A549 (cell line): ENCODE measurements at regions not wholly inside any gene's neighbourhood (a gene's known extent, or its start where the extent isn't known, plus 50 kb on each side); places are given as distances from the start of the nearest gene placed in this dataset.

Experiments
- ATAC-seq, 2 experiments: fragments of 200-7000 bp in 1 of 2; fragments of >200 bp in 1 of 2; cut with Nextera tagmentation in 1 of 2; cut with Tn5 transposase in 1 of 2; 3 replicates each; pipeline versions ENCODE4 v1.8.0 to v1.9.1; 2018 to 2020; ENCODE audit warnings: mild to moderate bottlenecking in 1 of 2, moderate library complexity in 1 of 2
- CTCF ChIA-PET: fragments of 300-600 bp; sonication (Branson Sonifier 250); formaldehyde crosslinking; extraction: SDS; loops from one replicate; lab custom pipeline; 2021; ENCODE audit warnings: antibody characterized with exemption, inconsistent platforms; lab: Yijun Ruan, JAX
- POLR2A ChIA-PET: fragments of 350-600 bp; formaldehyde crosslinking; extraction: SDS; loops from one replicate; lab custom pipeline; 2021; ENCODE audit warnings: antibody characterized with exemption, inconsistent platforms; lab: Yijun Ruan, JAX
- DNase-seq, 2 experiments: peaks; one replicate each; pipeline versions ENCODE4 v3.0.0 to v3.0.0-alpha.2; 2011 to 2016; ENCODE audit warnings: low read depth in 1 of 2, low spot score in 1 of 2
- FAIRE-seq: peaks from 2 replicates; lab custom pipeline; 2011; peaks lifted over from hg19 to GRCh38; lab: Jason Lieb, UNC
- H3K27ac ChIP-seq, 2 experiments: fragments of >200 bp; sonication (Bioruptor Twin); formaldehyde crosslinking; 3 replicates each; pipeline ENCODE4 v1.5.1; 2016 to 2017
- H3K4me1 ChIP-seq: fragments of >200 bp; sonication (Bioruptor Twin); formaldehyde crosslinking; 3 replicates; pipeline ENCODE4 v1.6.1; 2016
- H3K4me2 ChIP-seq: fragments of >200 bp; sonication (Bioruptor Twin); formaldehyde crosslinking; 3 replicates; pipeline ENCODE4 v1.6.1; 2016
- H3K4me3 ChIP-seq: fragments of >200 bp; sonication (Bioruptor Twin); formaldehyde crosslinking; 3 replicates; pipeline ENCODE4 v1.5.1; 2016
- H3K9me3 ChIP-seq: fragments of >200 bp; sonication (Bioruptor Twin); formaldehyde crosslinking; 3 replicates; pipeline ENCODE4 v1.6.1; 2016
- CEBPB ChIP-seq, 2 experiments: fragments of >200 bp in 1 of 2; sonication (Bioruptor Twin) in 1 of 2; formaldehyde crosslinking in 1 of 2; IDR thresholded peaks; 2 replicates each; pipeline ENCODE4 v1.6.1; 2012 to 2016
- GATA3 ChIP-seq: IDR thresholded peaks from 2 replicates; pipeline ENCODE4 v1.6.1; 2012; ENCODE audit warnings: borderline replicate concordance
- HOXA7 ChIP-seq: fragments of 250-450 bp; sonication (Bioruptor Pico); IDR thresholded peaks from 2 replicates; pipeline ENCODE4 v1.5.0; 2020; ENCODE audit warnings: mild to moderate bottlenecking, moderate library complexity
- HOXB13 ChIP-seq: fragments of 250-450 bp; sonication (Bioruptor Pico); IDR thresholded peaks from 2 replicates; pipeline ENCODE4 v1.5.0; 2020; ENCODE audit warnings: low read depth, mild to moderate bottlenecking, moderate library complexity
- HOXB5 ChIP-seq: fragments of 250-450 bp; sonication (Bioruptor Pico); IDR thresholded peaks from 2 replicates; pipeline ENCODE4 v1.5.0; 2020; ENCODE audit warnings: mild to moderate bottlenecking, moderate library complexity
- KDM1A ChIP-seq: fragments of 200-600 bp; sonication (generic); IDR thresholded peaks from 2 replicates; pipeline ENCODE4 v1.6.1; 2016; ENCODE audit warnings: low read depth, mild to moderate bottlenecking
- KDM5A ChIP-seq: fragments of 200-600 bp; sonication (generic); IDR thresholded peaks from 2 replicates; pipeline ENCODE4 v1.6.1; 2016; ENCODE audit warnings: antibody characterized with exemption, mild to moderate bottlenecking
- MAZ ChIP-seq: fragments of 150-350 bp; IDR thresholded peaks from 2 replicates; pipeline ENCODE4 v1.6.1; 2014; ENCODE audit warnings: antibody characterized with exemption, low read depth, low read length, borderline replicate concordance
- NFE2L2 ChIP-seq: fragments of 150-350 bp; conservative IDR thresholded peaks from 2 replicates; pipeline ENCODE4 v1.6.1; 2014; ENCODE audit warnings: low read length
- NPAS2 ChIP-seq: fragments of 250-450 bp; sonication (Bioruptor Pico); IDR thresholded peaks from 2 replicates; pipeline ENCODE4 v1.8.0; 2022; ENCODE audit warnings: mild to moderate bottlenecking, moderate library complexity, borderline replicate concordance
- NR3C1 ChIP-seq: fragments of >200 bp; sonication (Bioruptor Twin); formaldehyde crosslinking; IDR thresholded peaks from 3 replicates; pipeline ENCODE4 v1.6.1; 2017
- TFCP2L1 ChIP-seq: fragments of 250-450 bp; sonication (Bioruptor Pico); IDR thresholded peaks from 2 replicates; pipeline ENCODE4 v1.5.0; 2021; ENCODE audit warnings: mild to moderate bottlenecking
- WGBS: methylation state at CpG from one replicate; pipeline ENCODE4 v1.1.6; 2017; ENCODE audit errors: missing lambda C conversion rate; 5-methylcytosine and 5-hydroxymethylcytosine counted together
- TF ChIP-seq, protein P1 (sequence below): fragments of >200 bp; sonication (Bioruptor Twin); formaldehyde crosslinking; IDR thresholded peaks from 3 replicates; pipeline ENCODE4 v1.5.1; 2016
- TF ChIP-seq, protein P2 (sequence below): fragments of >200 bp; sonication (Bioruptor Twin); formaldehyde crosslinking; IDR thresholded peaks from 2 replicates; pipeline ENCODE4 v1.6.1; 2016
- TF ChIP-seq, protein P3 (sequence below): fragments of >200 bp; sonication (Bioruptor Twin); formaldehyde crosslinking; IDR thresholded peaks from 3 replicates; pipeline ENCODE4 v1.6.1; 2016
- TF ChIP-seq, protein P4 (sequence below): fragments of 250-450 bp; sonication (Bioruptor Pico); IDR thresholded peaks from 2 replicates; pipeline ENCODE4 v1.5.0; 2021; ENCODE audit warnings: mild to moderate bottlenecking, moderate library complexity, borderline replicate concordance
- TF ChIP-seq, protein P5 (sequence below): IDR thresholded peaks from 2 replicates; pipeline ENCODE4 v1.6.1; 2012

DNA sequence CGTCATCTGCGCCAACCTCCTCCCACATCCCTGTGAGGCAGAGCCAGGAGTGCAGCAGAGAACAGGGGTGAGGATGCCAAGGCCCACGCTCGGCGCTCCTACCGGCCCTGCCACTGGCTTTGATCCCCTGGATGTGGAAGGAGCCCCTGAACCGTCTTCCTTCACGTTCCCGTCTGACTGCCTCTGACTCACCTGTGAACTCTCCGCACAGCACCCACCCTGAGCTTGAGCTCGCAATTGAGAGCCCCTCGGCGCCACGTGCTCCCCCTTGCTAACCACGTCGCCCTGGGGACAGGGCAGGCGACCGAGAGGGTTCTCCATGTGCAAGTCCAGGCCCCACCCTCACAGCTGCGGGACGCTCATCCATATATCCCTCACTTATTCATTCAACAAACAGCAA, 645.3 kb downstream of the BRD1 start:
- POLR2A ChIA-PET: no interaction called here
- TF ChIP-seq NPAS2 (CRISPR knock-in tag) (no peak), KDM1A (no peak), HOXB5 (no peak)
- TF ChIP-seq, protein P1, sequence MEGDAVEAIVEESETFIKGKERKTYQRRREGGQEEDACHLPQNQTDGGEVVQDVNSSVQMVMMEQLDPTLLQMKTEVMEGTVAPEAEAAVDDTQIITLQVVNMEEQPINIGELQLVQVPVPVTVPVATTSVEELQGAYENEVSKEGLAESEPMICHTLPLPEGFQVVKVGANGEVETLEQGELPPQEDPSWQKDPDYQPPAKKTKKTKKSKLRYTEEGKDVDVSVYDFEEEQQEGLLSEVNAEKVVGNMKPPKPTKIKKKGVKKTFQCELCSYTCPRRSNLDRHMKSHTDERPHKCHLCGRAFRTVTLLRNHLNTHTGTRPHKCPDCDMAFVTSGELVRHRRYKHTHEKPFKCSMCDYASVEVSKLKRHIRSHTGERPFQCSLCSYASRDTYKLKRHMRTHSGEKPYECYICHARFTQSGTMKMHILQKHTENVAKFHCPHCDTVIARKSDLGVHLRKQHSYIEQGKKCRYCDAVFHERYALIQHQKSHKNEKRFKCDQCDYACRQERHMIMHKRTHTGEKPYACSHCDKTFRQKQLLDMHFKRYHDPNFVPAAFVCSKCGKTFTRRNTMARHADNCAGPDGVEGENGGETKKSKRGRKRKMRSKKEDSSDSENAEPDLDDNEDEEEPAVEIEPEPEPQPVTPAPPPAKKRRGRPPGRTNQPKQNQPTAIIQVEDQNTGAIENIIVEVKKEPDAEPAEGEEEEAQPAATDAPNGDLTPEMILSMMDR: no peak
- WGBS: 51% methylated on average over 13 of the region's 20 CpGs

DNA sequence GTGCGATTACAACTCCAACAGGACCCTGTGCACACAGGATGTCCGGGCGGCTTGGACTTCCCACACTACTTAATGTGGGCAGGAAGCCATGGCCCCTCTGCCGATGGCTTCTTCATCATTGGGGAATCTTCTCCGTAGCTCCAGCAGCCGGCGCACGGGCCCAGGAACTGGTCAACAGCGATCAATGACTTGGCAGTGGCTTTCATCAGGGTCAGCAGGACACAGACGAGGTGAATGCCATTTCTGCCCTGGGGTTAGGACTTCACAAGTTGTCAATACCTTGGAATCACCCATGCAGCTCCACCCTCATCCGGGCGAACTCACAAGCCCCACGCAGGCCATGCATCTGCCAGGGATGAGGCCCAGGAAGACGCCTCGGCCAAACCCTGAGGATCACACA, 645.7 kb downstream of the BRD1 start:
- no peak for DNase-seq
- POLR2A ChIA-PET: no interaction called here
- H3K9me3 ChIP-seq: no peaks in the 10 kb centered on the region
- TF ChIP-seq CEBPB (IDR thresholded peaks at IDR 0.05): no peak
- TF ChIP-seq, all 56 proteins: peak for 0
- WGBS: 62% methylated on average over 4 of the region's 15 CpGs
- H3K4me2 ChIP-seq: no peak overlapping the region
- no peak overlapping the region for H3K27ac ChIP-seq
- no peak for FAIRE-seq
- H3K4me1 ChIP-seq: no peaks in the 10 kb centered on the region
- CTCF ChIA-PET: no interaction called here
- H3K4me3 ChIP-seq: no peak overlapping the region
- ATAC-seq: no peak

More for the DNA sequence above, 645.3 kb downstream of the BRD1 start:
- no peak overlapping the region for H3K4me3 ChIP-seq
- FAIRE-seq (no peak), DNase-seq (no peak), ATAC-seq (no peak)
- no peaks in the 10 kb centered on the region for H3K9me3 ChIP-seq
- CTCF ChIA-PET: no interaction called here
- H3K4me2 ChIP-seq: no peak overlapping the region
- H3K4me1 ChIP-seq: no peaks in the 10 kb centered on the region
- no peak overlapping the region for H3K27ac ChIP-seq

DNA sequence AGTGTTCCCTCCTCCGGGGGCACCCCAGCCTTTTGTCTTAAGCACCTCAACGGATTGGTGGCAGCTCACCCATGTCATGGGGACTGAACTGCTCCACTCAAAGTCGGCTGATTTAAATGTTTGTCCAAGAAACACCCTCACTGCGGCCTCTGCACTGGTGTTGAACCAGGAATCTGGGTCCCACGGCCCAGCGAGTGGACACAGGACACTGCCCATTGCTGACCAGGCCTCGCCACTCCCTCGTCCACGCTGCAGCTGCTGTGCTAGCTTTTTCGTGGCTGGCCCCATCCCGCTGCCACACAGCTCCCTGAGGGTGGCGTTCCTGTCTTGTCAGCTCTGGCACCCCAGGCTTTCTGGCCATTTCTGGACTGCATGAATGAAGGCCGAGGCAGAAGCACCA, 646.2 kb downstream of the BRD1 start:
- H3K4me3 ChIP-seq: no peak overlapping the region
- ATAC-seq: no peak
- TF ChIP-seq KDM5A (no peak), HOXB5 (no peak), CEBPB (IDR thresholded peaks at IDR 0.05) (no peak), HOXA7 (CRISPR knock-in tag) (no peak), GATA3 (no peak), TFCP2L1 (CRISPR knock-in tag) (no peak), HOXB13 (no peak), NFE2L2 (no peak)
- TF ChIP-seq, all 56 proteins: peak for 0
- ChIA-PET POLR2A (no interaction called here), CTCF (no interaction called here)
- no CpG with 5 or more reads among the region's 13 CpGs for WGBS
- Histone ChIP-seq H3K27ac (no peak overlapping the region), H3K4me2 (no peak overlapping the region), H3K4me1 (no peaks in the 10 kb centered on the region), H3K9me3 (no peaks in the 10 kb centered on the region)
- no peak for DNase-seq
- FAIRE-seq: no peak

DNA sequence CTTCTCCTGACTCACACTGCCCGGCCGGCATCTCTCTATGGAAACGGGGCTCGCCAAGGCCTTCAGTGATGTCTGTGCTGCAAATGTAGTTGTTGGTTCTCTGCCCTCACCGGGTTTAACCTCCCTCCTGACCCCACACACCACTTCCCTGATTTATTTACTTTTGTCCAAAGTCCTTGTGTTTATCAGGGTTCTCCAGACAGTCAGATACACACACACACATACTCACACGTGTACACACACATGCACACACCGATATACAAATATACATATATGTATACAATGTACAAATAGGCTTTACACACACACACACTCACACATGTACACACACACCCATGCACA, 647.0 kb downstream of the BRD1 start:
- POLR2A ChIA-PET: no interaction called here
- Histone ChIP-seq H3K4me2 (no peak overlapping the region), H3K27ac (no peak overlapping the region), H3K9me3 (no peaks in the 10 kb centered on the region), H3K4me3 (no peak overlapping the region), H3K4me1 (no peaks in the 10 kb centered on the region)
- WGBS: 30% methylated on average over 7 of the region's 7 CpGs
- CTCF ChIA-PET: no interaction called here
- FAIRE-seq: no peak
- ATAC-seq: no peak
- TF ChIP-seq NR3C1 (no peak), GATA3 (no peak), CEBPB (IDR thresholded peaks at IDR 0.05) (no peak), MAZ (no peak)
- TF ChIP-seq, protein P2, sequence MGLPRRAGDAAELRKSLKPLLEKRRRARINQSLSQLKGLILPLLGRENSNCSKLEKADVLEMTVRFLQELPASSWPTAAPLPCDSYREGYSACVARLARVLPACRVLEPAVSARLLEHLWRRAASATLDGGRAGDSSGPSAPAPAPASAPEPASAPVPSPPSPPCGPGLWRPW: no peak
- TF ChIP-seq, protein P3, sequence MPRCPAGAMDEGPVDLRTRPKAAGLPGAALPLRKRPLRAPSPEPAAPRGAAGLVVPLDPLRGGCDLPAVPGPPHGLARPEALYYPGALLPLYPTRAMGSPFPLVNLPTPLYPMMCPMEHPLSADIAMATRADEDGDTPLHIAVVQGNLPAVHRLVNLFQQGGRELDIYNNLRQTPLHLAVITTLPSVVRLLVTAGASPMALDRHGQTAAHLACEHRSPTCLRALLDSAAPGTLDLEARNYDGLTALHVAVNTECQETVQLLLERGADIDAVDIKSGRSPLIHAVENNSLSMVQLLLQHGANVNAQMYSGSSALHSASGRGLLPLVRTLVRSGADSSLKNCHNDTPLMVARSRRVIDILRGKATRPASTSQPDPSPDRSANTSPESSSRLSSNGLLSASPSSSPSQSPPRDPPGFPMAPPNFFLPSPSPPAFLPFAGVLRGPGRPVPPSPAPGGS: no peak
- TF ChIP-seq, protein P4, sequence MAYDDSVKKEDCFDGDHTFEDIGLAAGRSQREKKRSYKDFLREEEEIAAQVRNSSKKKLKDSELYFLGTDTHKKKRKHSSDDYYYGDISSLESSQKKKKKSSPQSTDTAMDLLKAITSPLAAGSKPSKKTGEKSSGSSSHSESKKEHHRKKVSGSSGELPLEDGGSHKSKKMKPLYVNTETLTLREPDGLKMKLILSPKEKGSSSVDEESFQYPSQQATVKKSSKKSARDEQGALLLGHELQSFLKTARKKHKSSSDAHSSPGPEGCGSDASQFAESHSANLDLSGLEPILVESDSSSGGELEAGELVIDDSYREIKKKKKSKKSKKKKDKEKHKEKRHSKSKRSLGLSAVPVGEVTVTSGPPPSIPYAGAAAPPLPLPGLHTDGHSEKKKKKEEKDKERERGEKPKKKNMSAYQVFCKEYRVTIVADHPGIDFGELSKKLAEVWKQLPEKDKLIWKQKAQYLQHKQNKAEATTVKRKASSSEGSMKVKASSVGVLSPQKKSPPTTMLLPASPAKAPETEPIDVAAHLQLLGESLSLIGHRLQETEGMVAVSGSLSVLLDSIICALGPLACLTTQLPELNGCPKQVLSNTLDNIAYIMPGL: no peak
- TF ChIP-seq, protein P1: no peak
- TF ChIP-seq, protein P5, sequence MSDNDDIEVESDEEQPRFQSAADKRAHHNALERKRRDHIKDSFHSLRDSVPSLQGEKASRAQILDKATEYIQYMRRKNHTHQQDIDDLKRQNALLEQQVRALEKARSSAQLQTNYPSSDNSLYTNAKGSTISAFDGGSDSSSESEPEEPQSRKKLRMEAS: no peak
- DNase-seq: no peak
